ENCODE measurements at regions not wholly inside any gene's neighbourhood (a gene's known extent, or its start where the extent isn't known, plus 50 kb on each side); places are given as distances from the start of the nearest gene placed in this dataset.

- TF ChIP-seq CTCF (IDR thresholded peaks at IDR 0.05; ENCODE audit: control extremely low read depth in 1 of 3, insufficient read depth in 1 of 3, low read depth in 1 of 3, low read length in 3 of 3) (no peak), EGR1 (IDR thresholded peaks at IDR 0.05; ENCODE audit: borderline replicate concordance, low read depth, low read length) (no peak), CHD1 (IDR thresholded peaks at IDR 0.05; ENCODE audit: low read depth, low read length) (no peak), FOSL1 (IDR thresholded peaks at IDR 0.05; ENCODE audit: insufficient read depth, low read depth, low read length) (no peak), POLR2A (IDR thresholded peaks at IDR 0.05; ENCODE audit: control extremely low read depth in 1 of 2, low read depth in 2 of 2, low read length in 2 of 2) (no peak), YY1 (IDR thresholded peaks at IDR 0.05; ENCODE audit: low read depth, low read length) (no peak), POLR2AphosphoS5 (IDR thresholded peaks at IDR 0.05; ENCODE audit: low read depth, low read length) (no peak)
Observed at GRCh38 chr5:9838916-9839315, 208.8 kb upstream of the TAS2R1 start.
